Breast epithelium (tissue), 3 donors: ENCODE measurements at regions not wholly inside any gene's neighbourhood (a gene's known extent, or its start where the extent isn't known, plus 50 kb on each side); places are given as distances from the start of the nearest gene placed in this dataset.

Source experiments
- POLR2A ChIP-seq: fragments of 450-650 bp; IDR thresholded peaks from one replicate; pipeline ENCODE4 v1.6.1; 2016; ENCODE audit warnings: antibody characterized with exemption, mild to moderate bottlenecking, moderate library complexity
- TF ChIP-seq, protein P1 (sequence below), 3 donors: fragments of 450-650 bp; IDR thresholded peaks; one replicate each; pipeline ENCODE4 v1.5.1; 2016 to 2017; ENCODE audit warnings: antibody characterized with exemption in 3 of 3, mild to moderate bottlenecking in 3 of 3, moderate library complexity in 3 of 3

GRCh38 chr7:115758025-115758424 lies 272.5 kb downstream of the TFEC start:
- TF ChIP-seq, protein P1, sequence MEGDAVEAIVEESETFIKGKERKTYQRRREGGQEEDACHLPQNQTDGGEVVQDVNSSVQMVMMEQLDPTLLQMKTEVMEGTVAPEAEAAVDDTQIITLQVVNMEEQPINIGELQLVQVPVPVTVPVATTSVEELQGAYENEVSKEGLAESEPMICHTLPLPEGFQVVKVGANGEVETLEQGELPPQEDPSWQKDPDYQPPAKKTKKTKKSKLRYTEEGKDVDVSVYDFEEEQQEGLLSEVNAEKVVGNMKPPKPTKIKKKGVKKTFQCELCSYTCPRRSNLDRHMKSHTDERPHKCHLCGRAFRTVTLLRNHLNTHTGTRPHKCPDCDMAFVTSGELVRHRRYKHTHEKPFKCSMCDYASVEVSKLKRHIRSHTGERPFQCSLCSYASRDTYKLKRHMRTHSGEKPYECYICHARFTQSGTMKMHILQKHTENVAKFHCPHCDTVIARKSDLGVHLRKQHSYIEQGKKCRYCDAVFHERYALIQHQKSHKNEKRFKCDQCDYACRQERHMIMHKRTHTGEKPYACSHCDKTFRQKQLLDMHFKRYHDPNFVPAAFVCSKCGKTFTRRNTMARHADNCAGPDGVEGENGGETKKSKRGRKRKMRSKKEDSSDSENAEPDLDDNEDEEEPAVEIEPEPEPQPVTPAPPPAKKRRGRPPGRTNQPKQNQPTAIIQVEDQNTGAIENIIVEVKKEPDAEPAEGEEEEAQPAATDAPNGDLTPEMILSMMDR (IDR thresholded peaks at IDR 0.05) = no peak
- TF ChIP-seq POLR2A = no peak
